ENCODE measurements at regions not wholly inside any gene's neighbourhood (a gene's known extent, or its start where the extent isn't known, plus 50 kb on each side); places are given as distances from the start of the nearest gene placed in this dataset.

DNA sequence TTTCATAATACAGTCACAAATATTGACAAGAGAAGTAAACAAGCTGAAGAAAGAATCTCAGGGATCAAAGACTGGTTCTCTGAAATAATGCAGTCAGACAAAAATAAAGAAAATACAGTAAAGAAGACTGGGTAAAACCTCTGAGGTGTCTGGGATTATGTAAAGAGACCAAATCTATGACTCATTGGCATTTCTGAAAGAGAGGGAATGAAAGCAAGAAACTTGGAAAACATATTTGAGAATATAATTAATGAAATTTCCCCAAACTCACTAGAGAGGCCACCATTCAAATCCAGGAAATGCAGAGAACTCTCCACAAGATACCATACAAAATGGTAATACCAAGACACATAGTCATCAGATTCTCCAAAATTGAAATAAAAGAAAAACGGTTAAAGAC, 53.0 kb upstream of the GPC6 start:
- TF ChIP-seq SNAI2 (CRISPR knock-in tag; IDR thresholded peaks at IDR 0.05) (no peak), ZFP3 (CRISPR knock-in tag; IDR thresholded peaks at IDR 0.05) (no peak), ZNF70 (CRISPR knock-in tag; IDR thresholded peaks at IDR 0.05) (no peak), TCF4 (CRISPR knock-in tag; IDR thresholded peaks at IDR 0.05; ENCODE audit: borderline replicate concordance) (no peak), ZNF565 (CRISPR knock-in tag; conservative IDR thresholded peaks at IDR 0.05; ENCODE audit: low read depth) (no peak), PPARA (CRISPR knock-in tag; IDR thresholded peaks at IDR 0.05; ENCODE audit: borderline replicate concordance) (no peak), ARNTL (CRISPR knock-in tag; IDR thresholded peaks at IDR 0.05; ENCODE audit: borderline replicate concordance, low read depth) (no peak), CSDC2 (CRISPR knock-in tag; IDR thresholded peaks at IDR 0.05) (no peak)
- TF ChIP-seq, protein P1, sequence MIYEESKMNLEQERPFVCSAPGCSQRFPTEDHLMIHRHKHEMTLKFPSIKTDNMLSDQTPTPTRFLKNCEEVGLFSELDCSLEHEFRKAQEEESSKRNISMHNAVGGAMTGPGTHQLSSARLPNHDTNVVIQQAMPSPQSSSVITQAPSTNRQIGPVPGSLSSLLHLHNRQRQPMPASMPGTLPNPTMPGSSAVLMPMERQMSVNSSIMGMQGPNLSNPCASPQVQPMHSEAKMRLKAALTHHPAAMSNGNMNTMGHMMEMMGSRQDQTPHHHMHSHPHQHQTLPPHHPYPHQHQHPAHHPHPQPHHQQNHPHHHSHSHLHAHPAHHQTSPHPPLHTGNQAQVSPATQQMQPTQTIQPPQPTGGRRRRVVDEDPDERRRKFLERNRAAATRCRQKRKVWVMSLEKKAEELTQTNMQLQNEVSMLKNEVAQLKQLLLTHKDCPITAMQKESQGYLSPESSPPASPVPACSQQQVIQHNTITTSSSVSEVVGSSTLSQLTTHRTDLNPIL (CRISPR knock-in tag; IDR thresholded peaks at IDR 0.05; ENCODE audit: low read depth), result no peak
- TF ChIP-seq, protein P2, sequence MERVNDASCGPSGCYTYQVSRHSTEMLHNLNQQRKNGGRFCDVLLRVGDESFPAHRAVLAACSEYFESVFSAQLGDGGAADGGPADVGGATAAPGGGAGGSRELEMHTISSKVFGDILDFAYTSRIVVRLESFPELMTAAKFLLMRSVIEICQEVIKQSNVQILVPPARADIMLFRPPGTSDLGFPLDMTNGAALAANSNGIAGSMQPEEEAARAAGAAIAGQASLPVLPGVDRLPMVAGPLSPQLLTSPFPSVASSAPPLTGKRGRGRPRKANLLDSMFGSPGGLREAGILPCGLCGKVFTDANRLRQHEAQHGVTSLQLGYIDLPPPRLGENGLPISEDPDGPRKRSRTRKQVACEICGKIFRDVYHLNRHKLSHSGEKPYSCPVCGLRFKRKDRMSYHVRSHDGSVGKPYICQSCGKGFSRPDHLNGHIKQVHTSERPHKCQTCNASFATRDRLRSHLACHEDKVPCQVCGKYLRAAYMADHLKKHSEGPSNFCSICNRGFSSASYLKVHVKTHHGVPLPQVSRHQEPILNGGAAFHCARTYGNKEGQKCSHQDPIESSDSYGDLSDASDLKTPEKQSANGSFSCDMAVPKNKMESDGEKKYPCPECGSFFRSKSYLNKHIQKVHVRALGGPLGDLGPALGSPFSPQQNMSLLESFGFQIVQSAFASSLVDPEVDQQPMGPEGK (CRISPR knock-in tag; IDR thresholded peaks at IDR 0.05; ENCODE audit: borderline replicate concordance), result no peak
- TF ChIP-seq, protein P3, sequence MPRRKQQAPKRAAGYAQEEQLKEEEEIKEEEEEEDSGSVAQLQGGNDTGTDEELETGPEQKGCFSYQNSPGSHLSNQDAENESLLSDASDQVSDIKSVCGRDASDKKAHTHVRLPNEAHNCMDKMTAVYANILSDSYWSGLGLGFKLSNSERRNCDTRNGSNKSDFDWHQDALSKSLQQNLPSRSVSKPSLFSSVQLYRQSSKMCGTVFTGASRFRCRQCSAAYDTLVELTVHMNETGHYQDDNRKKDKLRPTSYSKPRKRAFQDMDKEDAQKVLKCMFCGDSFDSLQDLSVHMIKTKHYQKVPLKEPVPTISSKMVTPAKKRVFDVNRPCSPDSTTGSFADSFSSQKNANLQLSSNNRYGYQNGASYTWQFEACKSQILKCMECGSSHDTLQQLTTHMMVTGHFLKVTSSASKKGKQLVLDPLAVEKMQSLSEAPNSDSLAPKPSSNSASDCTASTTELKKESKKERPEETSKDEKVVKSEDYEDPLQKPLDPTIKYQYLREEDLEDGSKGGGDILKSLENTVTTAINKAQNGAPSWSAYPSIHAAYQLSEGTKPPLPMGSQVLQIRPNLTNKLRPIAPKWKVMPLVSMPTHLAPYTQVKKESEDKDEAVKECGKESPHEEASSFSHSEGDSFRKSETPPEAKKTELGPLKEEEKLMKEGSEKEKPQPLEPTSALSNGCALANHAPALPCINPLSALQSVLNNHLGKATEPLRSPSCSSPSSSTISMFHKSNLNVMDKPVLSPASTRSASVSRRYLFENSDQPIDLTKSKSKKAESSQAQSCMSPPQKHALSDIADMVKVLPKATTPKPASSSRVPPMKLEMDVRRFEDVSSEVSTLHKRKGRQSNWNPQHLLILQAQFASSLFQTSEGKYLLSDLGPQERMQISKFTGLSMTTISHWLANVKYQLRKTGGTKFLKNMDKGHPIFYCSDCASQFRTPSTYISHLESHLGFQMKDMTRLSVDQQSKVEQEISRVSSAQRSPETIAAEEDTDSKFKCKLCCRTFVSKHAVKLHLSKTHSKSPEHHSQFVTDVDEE (CRISPR knock-in tag; IDR thresholded peaks at IDR 0.05), result no peak

All from SK-N-SH treated with all-trans-retinoic acid at 6 μM for 48 hours (cell line).